Forelimb muscle (tissue), 1 donor: ENCODE measurements at regions not wholly inside any gene's neighbourhood (a gene's known extent, or its start where the extent isn't known, plus 50 kb on each side); places are given as distances from the start of the nearest gene placed in this dataset.
"Not testable (repeated sequence)": the region's sequence is repeated elsewhere in the genome, so short reads cannot be mapped to it uniquely, and the experiment has no call there.

Experiments
- DNase-seq: peaks from one replicate; pipeline ENCODE4 v3.0.0-alpha.2; 2013; ENCODE audit warnings: low read depth

- DNase-seq, result no peak
Observed at GRCh38 chr3:181267312-181267711, 277.8 kb upstream of the DNAJC19 start.

GRCh38 chr3:181265750-181266333, 276.3 kb upstream of the DNAJC19 start:
- DNase-seq, result no peak

GRCh38 chr3:181264486-181264885, 274.9 kb upstream of the DNAJC19 start:
- no peak for DNase-seq

GRCh38 chr3:181253796-181254195, 264.3 kb upstream of the DNAJC19 start:
- DNase-seq, result no peak

- DNase-seq, result no peak
Observed at GRCh38 chr3:181252631-181253030, 263.1 kb upstream of the DNAJC19 start.

- no peak for DNase-seq
Observed at GRCh38 chr3:181250714-181251113, 261.2 kb upstream of the DNAJC19 start.

- no peak for DNase-seq
Observed at GRCh38 chr3:181239441-181239840, 249.9 kb upstream of the DNAJC19 start.

- DNase-seq, result no peak
Observed at GRCh38 chr3:181230258-181230657, 240.7 kb upstream of the DNAJC19 start.

GRCh38 chr3:181213347-181213746, 223.8 kb upstream of the DNAJC19 start:
- no peak for DNase-seq

- no peak for DNase-seq
Observed at GRCh38 chr3:181212271-181212670, 222.7 kb upstream of the DNAJC19 start.

- no peak for DNase-seq
Observed at GRCh38 chr3:181210275-181210674, 220.7 kb upstream of the DNAJC19 start.

- DNase-seq, result no peak
Observed at GRCh38 chr3:181189556-181189955, 200.0 kb upstream of the DNAJC19 start.

GRCh38 chr3:181183764-181184163, 194.2 kb upstream of the DNAJC19 start:
- no peak for DNase-seq

- not testable (repeated sequence) for DNase-seq
Observed at GRCh38 chr3:181183057-181183456, 193.5 kb upstream of the DNAJC19 start.

- no peak for DNase-seq
Observed at GRCh38 chr3:181178991-181179390, 189.5 kb upstream of the DNAJC19 start.

GRCh38 chr3:181176601-181177000, 187.1 kb upstream of the DNAJC19 start:
- DNase-seq, result peak; percentile 8

GRCh38 chr3:181174676-181175233, 185.2 kb upstream of the DNAJC19 start:
- no peak for DNase-seq

GRCh38 chr3:181174022-181174421, 184.5 kb upstream of the DNAJC19 start:
- no peak for DNase-seq

- no peak for DNase-seq
Observed at GRCh38 chr3:181173227-181173626, 183.7 kb upstream of the DNAJC19 start.

GRCh38 chr3:181134873-181135272, 145.3 kb upstream of the DNAJC19 start:
- DNase-seq, result no peak

- DNase-seq, result no peak
Observed at GRCh38 chr3:181133832-181134231, 144.3 kb upstream of the DNAJC19 start.

GRCh38 chr3:181105646-181106045, 116.1 kb upstream of the DNAJC19 start:
- DNase-seq, result no peak

GRCh38 chr3:181103605-181104004, 114.1 kb upstream of the DNAJC19 start:
- no peak for DNase-seq

GRCh38 chr3:181086011-181086410, 96.5 kb upstream of the DNAJC19 start:
- DNase-seq, result no peak
